Stomach (tissue), 4 donors: ENCODE measurements at regions not wholly inside any gene's neighbourhood (a gene's known extent, or its start where the extent isn't known, plus 50 kb on each side); places are given as distances from the start of the nearest gene placed in this dataset.

Source experiments
- POLR2A ChIP-seq, 4 donors: fragments of 450-650 bp; IDR thresholded peaks; one replicate each; pipeline ENCODE4 v1.6.1; 2016; ENCODE audit warnings: antibody characterized with exemption in 4 of 4, control low read depth in 2 of 4, mild to moderate bottlenecking in 1 of 4, moderate library complexity in 1 of 4
- POLR2AphosphoS5 ChIP-seq, 3 donors: sonication (generic); formaldehyde crosslinking; IDR thresholded peaks; one replicate each; pipeline ENCODE4 v1.6.1; 2016; ENCODE audit warnings: antibody characterized with exemption in 3 of 3
- TF ChIP-seq, protein P1 (sequence below), 7 experiments: fragments of 450-650 bp in 4 of 7; fragments of 200-600 bp in 3 of 7; sonication (generic) in 3 of 7; IDR thresholded peaks; one replicate each; pipeline ENCODE4 v1.5.1; 2016 to 2019; ENCODE audit warnings: antibody characterized with exemption in 7 of 7, control low read depth in 2 of 7, mild to moderate bottlenecking in 1 of 7

DNA sequence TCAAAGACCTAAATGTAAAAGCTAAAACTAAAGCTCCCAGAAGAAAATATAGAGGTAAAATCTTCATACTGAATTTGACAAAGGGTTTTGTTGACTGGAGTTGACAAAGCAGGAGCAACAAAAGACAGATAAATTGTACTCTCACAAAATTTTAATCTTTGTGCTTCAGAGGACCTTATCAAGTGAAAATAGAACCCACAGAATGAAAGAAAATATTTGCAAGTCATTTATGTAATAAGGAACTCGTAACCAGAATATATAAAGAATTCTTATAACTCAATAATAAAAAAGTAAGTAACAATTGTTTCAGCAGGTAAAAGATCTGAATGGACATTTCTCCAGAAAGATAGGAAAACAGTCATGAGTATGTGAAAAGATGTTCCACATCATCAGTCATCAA, 62.0 kb upstream of the SRRM3 start:
- TF ChIP-seq, protein P1, sequence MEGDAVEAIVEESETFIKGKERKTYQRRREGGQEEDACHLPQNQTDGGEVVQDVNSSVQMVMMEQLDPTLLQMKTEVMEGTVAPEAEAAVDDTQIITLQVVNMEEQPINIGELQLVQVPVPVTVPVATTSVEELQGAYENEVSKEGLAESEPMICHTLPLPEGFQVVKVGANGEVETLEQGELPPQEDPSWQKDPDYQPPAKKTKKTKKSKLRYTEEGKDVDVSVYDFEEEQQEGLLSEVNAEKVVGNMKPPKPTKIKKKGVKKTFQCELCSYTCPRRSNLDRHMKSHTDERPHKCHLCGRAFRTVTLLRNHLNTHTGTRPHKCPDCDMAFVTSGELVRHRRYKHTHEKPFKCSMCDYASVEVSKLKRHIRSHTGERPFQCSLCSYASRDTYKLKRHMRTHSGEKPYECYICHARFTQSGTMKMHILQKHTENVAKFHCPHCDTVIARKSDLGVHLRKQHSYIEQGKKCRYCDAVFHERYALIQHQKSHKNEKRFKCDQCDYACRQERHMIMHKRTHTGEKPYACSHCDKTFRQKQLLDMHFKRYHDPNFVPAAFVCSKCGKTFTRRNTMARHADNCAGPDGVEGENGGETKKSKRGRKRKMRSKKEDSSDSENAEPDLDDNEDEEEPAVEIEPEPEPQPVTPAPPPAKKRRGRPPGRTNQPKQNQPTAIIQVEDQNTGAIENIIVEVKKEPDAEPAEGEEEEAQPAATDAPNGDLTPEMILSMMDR (IDR thresholded peaks at IDR 0.05), result no peak
- TF ChIP-seq POLR2A (IDR thresholded peaks at IDR 0.05), result no peak
- no peak for TF ChIP-seq POLR2AphosphoS5 (IDR thresholded peaks at IDR 0.05)
